Hematopoietic multipotent progenitor cell treated with erythropoietin and hydrocortisone succinate and interleukin-3 and kit ligand, for 17 days (in vitro differentiated cells): ENCODE measurements at regions not wholly inside any gene's neighbourhood (a gene's known extent, or its start where the extent isn't known, plus 50 kb on each side); places are given as distances from the start of the nearest gene placed in this dataset.

ENCODE experiments used
- DNase-seq: peaks from one replicate; pipeline ENCODE4 v3.0.0-alpha.2; 2015; ENCODE audit warnings: low spot score

- no peak for DNase-seq
Measured at GRCh38 chr14:39868251-39868650, 436.0 kb upstream of the FBXO33 start.

GRCh38 chr14:39863441-39863840 lies 431.2 kb upstream of the FBXO33 start:
- no peak for DNase-seq

DNA sequence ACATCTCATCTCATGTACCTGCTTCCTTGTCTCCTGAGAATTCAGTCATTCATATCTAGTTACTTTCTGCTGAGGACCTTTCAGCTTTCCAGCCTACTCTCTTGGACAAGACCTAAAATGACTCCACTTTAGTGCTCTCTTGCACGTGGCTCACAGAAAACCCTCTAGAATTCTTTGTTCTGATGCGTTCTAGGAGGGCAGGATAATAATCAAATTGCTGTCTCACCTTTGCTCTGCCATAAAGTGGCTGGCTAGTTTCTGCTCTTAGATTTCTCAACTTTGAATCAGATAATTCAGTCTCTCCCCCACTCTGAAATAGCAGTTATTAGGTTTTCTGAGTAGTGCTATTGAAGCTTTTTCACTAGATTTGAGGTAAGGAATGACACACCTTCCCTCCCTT lies 429.5 kb upstream of the FBXO33 start:
- DNase-seq, result no peak

GRCh38 chr14:39861229-39861600 lies 429.0 kb upstream of the FBXO33 start:
- no peak for DNase-seq

GRCh38 chr14:39860596-39861228 lies 428.5 kb upstream of the FBXO33 start:
- DNase-seq, result no peak

- no peak for DNase-seq
Measured at GRCh38 chr14:39859314-39859713, 427.1 kb upstream of the FBXO33 start.

DNA sequence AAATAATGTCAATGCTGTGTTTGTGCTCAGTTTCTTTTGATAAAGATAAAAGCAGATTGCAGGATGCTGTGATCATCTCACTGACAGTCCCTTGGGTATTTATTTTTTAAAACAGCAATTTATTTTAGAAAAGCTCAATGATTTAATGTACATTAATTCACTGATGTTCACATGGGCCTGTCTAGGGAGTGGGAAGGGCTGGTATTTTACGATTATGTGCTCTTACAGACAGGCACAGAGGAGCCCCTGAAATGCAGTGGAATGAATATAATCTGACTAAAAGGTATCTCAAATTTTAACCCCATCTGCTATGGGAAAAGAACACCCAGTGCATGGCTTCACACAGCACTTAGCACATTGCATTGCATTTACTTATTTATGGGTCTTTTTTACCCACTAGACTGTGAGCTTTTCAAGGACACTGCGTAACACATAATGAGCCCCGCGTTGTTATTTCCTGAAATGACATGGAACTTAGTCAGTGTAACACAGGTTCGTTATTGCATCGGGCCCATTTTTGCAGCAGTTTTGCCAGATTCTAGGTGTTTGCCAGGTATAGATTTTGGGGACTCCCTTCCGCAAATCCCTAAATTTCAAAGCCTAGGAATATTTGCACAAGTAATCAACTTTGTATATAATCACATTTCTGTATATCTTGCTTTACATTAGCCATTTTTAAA lies 425.3 kb upstream of the FBXO33 start:
- no peak for DNase-seq

- DNase-seq, result no peak
Measured at GRCh38 chr14:39853441-39853840, 421.2 kb upstream of the FBXO33 start.

GRCh38 chr14:39851202-39851601 lies 419.0 kb upstream of the FBXO33 start:
- DNase-seq, result no peak

GRCh38 chr14:39847852-39848251 lies 415.6 kb upstream of the FBXO33 start:
- no peak for DNase-seq

DNA sequence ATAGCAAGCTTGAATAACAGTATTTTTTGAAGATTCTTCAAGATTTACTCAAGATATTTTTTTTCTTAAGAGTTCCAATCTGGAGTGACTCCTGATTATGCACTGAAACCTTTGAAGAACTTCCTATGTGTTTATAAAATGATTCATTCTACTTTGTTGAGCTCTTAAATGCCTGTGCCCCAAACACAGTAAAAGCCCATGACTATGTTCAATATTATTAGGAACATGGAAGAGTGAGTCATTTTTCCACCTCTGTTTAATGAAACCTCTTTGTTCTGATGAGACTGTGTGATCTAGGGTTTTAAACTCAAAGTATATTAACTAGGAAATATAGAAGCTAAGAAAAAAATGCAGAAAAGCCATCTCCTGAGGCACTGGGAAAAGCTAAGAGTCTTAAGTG lies 415.0 kb upstream of the FBXO33 start:
- no peak for DNase-seq

DNA sequence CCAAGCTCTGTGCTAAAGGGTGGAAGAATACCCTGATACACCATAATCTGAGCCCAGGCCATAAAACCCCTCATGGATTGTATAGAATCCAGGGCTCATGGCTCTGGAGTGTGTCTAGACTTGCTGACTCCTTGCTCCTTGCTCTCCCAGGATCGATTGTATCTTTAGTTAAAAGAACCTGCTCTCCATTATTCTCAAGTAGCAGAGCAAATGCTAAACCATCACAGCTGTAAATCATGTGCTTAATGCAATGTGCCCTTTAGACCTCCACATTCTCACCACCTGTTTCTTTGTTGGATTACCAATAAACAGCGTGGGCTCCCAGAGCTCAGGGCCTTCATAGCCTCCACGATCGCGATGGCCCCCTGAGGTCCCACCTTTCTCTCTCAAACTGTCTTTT lies 411.6 kb upstream of the FBXO33 start:
- DNase-seq, result no peak

DNA sequence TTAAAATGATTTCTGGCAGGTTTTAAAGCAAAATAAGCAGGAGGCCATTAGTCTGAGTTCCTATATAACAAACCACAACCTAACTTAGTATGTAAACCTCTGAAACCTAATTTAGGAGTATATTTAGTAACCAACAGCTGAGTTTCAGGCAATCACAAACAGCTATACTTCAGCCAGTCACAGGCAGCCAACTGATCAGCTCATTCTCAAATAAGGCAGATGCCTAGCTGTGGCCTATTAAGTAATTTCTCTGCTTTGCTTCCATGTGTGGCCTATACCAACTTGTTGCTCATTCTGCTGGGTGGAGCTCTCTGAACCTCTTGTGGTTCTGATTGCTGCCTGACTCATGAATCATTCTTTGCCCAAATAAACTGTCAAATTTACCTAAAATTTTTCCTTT lies 408.9 kb upstream of the FBXO33 start:
- no peak for DNase-seq

- no peak for DNase-seq
Measured at GRCh38 chr14:39827901-39828655, 395.8 kb upstream of the FBXO33 start.

DNA sequence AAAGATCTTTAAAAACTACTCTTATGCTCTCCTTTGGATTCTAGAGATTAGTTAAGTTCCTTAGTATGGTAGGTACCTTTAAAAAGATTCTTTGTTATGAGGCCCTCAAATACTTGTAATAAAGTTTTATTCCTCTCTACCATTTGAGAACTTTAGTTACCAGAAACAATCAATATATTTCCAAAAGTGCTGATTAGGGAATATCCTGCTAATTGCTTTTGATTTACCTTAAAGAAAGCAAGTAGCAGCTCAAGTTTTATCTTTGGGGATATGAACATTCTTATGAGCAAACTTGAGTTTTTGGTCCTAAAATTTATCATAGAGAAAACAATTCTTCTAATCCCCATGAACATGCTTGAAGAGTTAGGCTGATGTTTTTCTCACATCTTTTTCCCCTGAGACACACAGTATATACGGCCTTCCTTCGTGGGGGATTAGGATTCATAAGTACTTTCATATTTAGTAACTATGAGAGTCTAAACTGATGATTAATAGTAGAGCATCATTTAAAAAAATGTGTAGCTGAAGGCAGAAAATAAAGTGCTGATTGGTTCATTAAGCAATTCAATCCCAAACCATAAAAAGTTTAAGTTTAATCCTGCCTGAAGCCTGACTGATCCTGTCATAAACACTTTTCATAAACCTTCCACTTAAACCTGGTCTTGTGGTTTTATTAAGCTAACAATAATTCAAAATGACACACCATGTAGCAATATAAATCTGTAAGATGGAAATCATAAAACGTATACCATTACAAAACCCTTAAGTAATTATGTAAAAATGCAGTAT lies 380.5 kb upstream of the FBXO33 start:
- no peak for DNase-seq

GRCh38 chr14:39807271-39807670 lies 375.0 kb upstream of the FBXO33 start:
- no peak for DNase-seq

- DNase-seq, result no peak
Measured at GRCh38 chr14:39784461-39784860, 352.2 kb upstream of the FBXO33 start.

- DNase-seq, result no peak
Measured at GRCh38 chr14:39781466-39781865, 349.2 kb upstream of the FBXO33 start.

DNA sequence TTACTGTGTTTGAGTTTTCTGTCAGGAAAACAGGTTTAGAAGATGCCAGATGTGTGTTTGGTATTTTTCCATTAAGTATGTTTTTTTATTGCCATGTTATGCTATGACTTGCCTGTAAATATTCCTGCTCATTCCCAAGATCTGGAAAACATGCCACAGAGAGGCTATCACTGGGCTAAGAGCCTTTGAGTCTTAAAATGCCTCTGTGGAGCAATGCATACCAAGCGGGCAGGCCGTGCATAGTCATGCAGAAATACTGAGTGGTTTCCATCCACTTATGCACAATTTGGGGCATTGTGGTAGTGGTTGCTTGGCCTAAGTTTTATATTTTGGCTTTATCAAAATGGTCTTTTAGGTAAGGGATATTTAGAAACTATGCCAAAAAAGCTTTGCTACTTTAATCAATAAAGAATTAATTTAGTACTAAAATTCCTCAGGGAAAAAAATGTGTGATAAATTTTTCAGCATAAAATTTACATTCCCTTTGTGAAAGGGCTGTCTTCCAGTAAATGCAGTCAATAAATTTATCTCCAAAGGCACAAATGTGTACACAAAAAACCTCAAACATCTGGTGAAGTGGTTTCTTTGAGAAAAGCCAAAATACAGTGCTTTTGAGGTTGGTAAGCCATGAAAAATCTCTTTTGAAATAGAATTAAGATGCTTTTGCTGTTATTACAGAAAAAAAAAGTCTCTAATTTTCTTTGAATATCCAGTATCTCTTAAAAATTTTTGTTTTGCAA lies 341.3 kb upstream of the FBXO33 start:
- no peak for DNase-seq

- DNase-seq, result no peak
Measured at GRCh38 chr14:39772627-39773026, 340.4 kb upstream of the FBXO33 start.

GRCh38 chr14:39768589-39768988 lies 336.4 kb upstream of the FBXO33 start:
- DNase-seq, result no peak
